GM21786 (cell line): ENCODE measurements at regions not wholly inside any gene's neighbourhood (a gene's known extent, or its start where the extent isn't known, plus 50 kb on each side); places are given as distances from the start of the nearest gene placed in this dataset.
"Not testable (repeated sequence)": the region's sequence is repeated elsewhere in the genome, so short reads cannot be mapped to it uniquely, and the experiment has no call there.

Source experiments
- ATAC-seq: cut with Tn5 transposase; IDR thresholded peaks from one replicate; pipeline ENCODE4 v1.9.1; 2021; ENCODE audit not compliant: unreplicated experiment

DNA sequence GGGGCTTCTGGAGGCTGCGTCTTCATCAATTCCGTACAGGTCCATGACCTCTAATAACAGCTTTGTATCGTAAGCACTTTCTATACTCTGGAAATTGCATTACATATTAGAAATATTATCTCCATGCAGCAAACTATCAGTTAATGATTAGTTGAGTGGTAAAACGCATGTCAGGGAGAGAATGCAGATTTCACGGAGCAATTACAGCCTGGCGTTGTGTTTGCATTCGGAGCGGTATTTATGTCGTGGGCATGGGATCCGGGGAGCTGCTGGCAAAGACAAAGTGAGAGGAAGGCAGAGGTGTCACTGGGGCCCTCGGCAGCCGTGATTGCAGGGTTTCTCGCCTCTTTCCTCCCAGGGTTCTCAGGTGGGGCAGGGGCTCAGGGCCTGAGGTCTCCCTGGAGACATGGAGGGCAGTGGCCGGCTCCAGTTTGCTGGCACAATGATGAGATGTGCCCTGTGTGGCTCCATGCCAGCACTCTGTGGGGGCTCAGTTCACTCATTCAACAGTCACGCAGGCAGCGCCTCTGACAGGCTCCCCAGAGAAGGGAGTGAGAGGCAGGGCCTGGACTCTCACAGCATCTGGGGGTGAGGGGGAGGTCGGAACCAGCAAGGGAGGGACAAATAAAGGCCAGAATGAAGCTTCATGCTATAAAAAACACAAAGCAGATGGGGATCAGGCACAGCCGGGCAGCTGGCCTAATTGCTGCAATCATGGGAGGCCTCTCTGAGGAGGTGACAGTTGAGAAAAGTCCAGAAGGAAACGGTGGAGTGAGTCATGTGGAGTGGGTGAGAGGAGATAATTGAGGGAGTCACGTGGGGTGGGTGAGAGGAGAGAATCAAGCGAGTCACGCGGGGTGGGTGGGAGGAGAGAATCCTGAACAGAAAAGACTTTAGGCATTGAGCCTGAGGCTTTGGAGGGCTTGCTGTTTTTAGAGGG, 1002.7 kb downstream of the BRD1 start:
- ATAC-seq = no peak

DNA sequence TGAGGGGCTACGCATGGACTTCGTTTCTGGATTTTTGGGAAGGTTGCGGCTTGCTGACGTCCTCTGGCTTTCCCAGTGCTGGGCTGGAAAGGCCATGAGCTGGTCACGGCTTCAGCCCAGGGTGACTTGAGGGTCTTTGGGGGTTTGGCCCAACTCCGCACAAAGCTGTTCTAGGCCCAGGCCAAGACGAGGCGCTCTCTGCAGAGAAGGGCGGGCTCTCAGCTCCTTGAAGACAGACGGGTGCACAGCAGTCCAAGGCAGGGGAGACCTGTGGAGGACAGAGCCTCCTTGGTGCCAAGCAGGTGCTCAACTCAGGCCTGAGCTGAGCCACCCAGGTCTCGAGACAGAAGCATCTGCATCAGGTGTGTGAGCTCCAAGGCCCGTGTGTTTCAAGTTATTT, 1003.7 kb downstream of the BRD1 start:
- ATAC-seq = no peak

DNA sequence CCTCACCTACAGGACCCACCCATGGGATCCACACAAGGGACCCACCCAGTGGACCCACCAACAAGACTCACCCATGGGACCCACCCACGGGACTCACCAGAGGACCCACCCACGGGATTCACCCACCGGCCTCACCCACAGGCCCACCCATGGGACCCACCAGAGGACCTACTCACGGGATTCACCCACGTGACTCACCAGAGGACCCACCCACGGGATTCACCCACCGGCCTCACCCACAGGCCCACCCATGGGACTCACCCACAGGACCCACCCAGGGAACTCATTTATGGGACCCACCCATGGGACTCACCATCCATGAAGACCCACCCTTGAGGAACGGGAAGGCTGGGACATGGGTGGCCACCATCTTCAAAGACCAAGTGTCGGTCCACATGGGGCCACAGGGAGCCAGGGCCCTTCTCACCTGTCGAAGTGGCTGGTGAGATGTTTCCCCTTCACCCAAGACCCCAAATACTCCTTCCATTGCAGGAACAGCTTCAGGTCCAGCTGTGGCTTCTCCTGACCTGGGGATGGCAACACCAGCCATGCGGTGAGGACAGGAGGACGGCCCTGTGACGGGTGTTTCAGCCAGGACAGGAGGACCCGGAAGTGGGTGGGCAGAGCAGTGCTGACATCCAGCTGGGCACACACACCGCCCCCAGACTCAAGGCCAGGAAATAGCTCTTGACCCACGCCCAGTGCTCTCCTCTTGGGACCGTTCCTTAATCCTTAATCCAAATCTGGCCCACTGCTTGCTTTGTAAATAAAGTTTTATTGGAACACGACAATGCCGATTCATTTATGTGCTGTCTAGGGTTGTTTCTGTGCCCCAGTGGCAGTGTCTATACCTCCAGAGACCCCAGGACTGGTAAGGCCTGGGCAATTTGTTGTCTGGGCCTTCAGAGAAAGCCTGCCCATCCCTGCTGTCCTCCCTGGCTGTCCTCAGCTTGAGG, 1005.1 kb downstream of the BRD1 start:
- no peak for ATAC-seq

DNA sequence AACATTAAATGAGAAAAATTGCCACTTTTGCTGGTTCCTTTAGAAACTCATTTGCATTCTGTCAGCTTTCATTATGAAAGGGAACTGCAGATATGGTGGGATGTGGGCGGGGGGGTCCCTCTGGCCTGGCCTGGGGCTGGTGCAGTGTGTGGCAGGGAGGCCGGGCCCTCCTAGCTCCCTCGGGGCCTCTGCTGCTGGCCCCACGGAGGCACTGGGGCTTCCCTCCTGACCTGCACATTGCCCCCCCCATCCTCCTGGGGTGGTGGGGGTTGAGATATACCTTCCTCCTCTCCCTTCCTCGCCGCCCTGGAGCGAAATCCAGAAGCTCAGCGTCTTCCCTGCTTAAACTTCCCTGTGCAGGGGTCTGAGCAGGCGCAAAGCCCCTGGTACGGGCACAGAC, 1005.9 kb downstream of the BRD1 start:
- ATAC-seq = no peak

DNA sequence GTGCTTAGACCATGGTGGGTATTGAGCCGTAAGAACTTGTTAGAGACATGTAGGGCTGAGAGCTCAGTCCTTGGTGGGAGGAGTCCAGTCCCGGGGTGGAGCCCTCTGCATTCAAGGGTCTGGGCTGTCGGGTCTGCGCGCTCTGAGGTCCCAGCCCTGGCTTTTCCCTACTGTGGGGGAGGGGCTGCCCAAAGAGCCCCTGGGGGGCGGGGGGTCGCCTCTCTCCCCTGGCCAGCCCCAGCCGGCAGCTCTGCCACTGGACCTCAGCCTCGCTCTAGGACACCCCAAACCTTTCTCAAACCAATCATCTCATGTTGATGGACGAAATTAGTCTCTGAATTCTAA, 1006.4 kb downstream of the BRD1 start:
- ATAC-seq = no peak

DNA sequence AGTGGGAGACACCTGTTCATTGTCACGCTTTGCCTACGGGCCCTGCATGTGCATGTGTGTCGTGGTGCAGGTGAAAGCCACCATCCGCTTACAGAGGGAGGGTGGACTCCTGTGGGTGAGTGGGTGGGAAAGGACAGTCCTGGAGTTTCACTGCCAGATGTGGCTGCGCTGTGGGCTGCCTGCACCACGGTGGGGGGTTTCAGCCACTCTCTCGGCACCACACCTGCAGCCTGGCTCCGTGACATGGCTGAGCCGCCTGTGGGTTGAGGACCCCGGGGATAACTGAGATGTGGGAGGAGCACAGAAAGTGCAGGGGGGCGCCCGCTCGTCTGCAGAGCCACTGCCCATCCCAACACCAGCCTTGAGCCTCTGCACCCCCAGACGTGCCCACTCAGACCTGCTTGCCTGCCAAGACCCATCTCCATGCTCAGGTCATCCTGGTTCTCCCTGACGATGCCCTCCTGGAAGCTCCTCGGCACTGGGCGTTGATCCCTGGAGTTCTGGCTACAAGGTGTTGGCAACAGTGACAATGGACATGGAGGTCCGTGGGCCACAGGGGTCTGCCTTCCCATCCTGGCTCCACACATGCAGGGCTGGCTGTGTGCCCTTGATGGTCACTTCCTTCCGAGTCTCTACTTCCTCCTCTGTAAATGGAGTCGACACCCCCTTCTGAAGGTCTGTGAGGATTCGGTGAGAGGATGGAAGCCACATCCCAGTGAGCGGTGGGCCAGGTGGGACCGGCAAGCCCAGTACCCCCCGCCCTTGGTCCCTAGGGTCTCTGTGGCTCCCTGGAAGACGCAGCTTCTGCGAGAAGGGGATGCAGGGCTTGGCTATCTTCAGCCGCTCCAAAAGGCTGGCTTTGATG, 1007.0 kb downstream of the BRD1 start:
- ATAC-seq = no peak

DNA sequence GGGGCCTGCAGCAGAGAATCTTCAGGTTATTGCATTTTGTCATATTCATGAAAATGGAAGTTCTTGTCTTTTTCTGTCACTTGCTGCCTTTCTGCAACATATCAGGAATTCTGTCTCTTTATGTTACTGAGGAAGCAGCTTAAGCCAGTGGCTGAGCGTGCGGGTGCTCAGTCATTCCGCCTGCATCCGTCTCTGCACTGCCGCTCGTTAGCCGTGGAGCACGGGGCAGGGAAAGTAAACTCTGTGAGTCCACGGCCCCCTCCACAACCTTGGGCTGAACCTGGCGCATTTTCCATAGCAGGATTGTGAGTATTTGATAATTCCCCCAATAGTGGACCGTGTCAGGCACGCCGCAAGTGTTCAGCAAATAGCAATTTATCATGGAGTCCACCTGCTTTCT, 1007.7 kb downstream of the BRD1 start:
- ATAC-seq = no peak

DNA sequence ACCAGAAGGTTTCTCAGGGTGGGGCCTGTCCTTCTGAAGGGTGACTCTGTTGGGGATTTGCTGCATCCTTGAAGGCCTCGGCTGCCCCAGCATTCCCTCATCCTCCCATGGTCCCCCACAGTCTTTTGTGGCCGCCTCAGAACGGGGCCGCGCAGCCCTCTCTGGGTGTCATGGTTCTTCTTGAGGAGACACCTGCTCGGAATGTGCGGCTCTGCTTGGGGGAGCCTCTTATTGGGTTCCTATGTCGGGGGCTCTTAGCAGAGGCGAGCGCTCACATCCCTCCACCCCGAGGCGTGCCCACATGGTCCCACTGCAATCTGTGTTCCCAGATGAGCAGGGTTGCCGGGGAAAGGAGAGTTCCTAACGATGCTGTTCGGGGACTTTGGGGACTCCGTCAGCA, 1008.4 kb downstream of the BRD1 start:
- no peak for ATAC-seq

DNA sequence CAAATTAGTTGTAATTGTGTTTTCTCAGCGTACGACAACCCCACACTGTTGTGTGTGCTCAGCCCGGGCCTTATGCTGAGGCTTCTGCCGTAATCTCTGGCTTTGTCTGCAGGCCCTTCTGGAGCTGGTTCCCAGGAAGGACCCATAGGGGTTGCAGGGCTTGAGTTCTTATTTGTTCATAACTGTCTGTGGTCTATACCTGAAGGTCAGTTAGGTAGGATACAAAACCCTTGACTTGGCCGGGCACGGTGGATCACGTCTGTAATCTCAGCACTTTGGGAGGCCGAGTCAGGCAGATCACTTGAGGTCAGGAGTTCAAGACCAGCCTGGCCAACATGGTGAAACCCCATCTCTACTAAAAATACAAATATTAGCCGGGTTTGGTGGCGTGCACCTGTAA, 1010.2 kb downstream of the BRD1 start:
- ATAC-seq = not testable (repeated sequence)

DNA sequence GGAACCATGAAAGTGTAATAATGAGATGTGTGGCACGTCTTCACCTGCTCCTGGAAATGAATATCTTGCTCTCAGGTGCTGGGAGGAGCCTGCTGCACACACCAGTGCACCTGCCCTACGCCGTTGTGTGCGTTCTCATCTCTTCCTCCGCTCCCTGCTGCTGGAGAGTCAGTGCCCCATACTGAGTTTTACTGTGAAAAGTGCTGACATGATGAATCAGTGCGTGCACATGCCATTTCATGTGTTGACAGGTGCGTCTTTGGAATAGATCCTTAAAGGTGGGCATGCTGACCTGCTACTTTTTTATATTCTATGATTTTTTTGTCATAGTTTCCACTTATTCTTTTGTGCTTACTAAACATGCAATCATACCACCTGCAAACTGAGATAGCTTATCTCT, 1015.8 kb downstream of the BRD1 start:
- ATAC-seq = no peak

DNA sequence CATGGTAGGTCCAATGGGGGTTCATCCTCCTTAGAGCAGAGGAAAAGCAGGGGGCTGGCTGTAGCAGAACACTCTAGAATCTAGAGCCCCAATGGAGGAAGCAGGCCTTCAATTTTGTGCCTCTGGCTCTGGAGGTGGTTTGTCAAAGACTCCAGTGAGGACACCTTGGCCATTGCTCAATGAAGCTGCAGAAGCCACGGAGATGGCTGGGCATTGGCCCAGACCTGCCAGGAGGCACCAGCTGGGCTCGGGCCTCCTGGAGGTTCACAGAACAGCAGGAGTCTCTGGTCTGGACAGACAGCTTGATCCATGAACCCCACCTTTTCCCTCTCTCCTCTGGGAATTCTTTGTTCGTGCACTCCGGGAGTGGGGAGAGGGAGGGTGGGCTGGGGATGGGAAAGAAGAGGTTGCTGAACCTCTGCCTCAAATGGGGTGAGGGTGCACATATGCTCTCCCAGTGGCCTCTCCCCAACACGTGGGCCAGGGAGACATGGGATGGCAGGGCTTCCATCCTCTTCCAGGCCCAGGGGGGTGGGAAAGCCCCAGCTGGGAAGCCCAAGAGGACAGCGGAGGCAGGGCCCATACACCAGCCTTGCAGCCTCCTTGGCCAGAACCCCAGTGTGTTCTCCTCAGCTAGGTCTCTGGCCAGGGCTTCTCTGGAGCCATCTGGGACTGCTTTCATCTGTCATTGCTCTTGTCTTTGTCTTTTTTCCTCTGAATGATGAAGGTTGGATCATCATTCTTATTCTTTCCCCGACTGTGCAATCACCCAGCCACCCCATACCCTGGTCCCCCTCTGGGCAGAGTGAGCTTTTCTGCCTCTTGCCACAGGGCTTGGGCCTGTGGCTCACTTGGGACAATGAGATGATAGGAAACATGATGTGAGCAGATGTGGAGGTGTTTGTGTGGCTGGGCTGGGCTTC, 1019.4 kb downstream of the BRD1 start:
- no peak for ATAC-seq

DNA sequence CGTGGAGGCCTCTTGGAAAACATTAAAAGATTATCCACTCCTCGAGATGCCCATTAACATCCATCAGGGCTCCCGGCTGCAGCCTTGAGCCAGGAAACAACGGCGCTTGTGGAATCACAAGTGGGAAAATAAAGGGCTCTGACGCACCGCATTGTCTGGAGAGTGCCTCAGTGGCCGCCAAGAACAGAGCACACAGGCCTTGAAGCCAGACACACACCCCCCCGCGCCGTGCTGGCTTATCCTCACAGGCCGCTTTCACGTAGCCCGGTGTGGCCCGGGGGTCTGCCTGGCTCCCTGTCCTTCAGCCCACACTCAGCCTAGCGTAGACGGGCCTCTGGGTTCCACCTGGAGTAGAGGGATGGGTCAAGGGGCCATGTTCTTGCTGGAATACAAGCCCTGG, 1020.5 kb downstream of the BRD1 start:
- ATAC-seq = no peak

DNA sequence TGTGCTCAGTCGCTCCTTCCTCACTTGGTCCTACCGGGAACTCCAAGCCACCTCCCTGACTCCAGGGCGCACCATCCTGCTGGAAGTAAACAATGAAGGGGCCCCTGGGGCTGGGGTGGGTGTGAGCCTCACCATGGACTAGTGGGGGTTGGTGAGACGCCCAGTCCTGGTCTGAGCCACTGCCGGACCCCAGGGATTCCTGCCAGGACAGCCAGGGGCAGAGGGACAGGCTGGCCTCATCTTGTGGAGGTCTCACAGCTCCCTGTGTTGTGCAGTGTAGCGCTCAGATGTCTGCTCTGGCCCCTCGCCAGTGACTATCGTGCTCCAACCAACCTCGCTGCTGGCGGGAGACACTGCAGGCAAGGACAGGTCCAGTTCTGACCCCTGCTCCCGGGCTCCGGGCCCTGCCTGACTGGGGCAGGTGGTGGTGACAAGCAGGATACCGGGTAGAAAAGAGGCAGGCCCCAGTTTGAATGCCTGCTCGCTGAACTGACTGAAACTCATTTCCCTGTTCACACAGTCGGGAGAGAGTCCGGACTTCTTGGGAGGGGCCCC, 1021.4 kb downstream of the BRD1 start:
- no peak for ATAC-seq

DNA sequence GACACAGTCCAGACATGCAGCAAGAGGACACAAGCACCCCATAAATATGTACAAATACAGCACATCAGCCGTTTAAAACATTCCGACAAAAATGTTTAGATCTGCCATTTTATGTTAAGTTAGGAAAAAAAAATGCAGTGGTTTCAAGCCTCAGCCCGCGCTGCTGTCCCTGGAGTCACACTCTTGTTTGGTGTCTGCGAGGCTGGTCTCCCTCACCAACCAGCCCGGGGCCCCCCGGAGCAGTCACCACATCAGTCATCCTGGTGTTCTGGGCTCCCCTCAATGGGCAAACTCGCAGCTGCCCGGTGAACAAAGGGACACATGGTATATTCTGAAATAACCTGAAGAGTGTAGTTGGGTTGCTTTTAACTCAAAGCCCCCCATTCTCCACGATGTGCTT, 1022.2 kb downstream of the BRD1 start:
- ATAC-seq = no peak

DNA sequence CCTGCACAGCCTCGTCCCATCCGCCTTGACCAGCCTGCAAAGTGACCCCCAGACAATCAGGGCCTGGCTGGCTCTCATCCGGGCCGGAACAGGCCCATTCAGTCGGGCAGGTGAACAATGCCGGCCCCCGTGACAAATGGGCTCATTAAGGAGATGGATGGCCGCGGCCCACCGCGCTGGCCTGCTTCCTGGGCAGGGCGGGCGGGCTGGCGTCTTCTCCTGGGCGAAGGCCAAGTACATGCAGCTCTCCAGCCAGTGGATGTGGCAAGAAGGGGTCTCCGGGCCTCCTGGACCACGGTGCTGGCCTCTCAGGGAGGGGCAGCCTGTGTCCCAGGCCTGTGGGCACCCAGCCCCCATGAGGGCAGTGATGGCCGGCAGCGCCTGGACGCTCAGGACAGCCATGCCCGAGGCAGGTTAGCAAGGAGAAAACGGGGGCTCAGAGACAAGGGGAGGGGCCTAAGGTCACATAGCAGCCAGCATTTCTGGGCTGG, 1022.8 kb downstream of the BRD1 start:
- ATAC-seq = no peak

DNA sequence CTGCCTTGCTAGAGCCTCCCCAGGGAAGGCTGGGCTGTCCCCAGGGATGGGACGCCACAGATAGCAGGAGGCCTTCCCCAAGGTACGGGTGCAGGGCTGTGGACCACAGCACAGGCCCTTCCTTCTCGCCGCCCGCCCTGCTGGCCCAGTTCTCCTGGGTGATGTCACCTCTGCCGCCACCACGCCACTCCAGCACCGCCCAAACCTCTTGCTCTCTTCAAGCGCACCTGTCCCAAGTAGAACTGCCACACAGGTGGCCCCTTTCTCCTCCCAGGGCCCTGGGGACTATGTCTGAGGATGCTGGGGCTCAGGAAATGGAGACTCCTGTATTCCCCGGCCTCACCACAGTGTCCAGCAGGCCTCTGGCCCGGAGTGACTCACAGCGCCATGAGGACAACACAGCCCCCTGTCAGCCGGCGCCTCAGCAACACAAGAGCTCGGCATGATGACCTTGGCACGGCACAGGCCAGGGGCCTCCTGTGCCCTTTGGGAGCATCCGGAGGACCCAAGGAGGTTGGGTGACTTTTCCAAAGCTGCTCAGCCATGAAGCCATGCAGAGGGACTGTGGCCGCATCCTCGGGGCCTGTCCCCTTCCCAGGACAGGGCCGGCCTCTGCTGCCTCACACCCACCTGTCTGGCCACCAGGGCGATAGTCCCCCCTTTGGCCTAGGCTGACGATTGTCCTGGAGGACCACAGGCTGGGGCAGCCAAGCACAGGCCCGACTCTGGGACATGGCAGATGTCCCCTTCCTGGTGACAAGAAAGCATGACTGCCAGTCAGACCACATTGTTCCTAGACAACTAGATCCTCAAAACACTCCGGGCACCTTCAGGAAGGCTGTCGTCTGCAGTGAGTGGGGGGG, 1023.5 kb downstream of the BRD1 start:
- ATAC-seq = no peak

DNA sequence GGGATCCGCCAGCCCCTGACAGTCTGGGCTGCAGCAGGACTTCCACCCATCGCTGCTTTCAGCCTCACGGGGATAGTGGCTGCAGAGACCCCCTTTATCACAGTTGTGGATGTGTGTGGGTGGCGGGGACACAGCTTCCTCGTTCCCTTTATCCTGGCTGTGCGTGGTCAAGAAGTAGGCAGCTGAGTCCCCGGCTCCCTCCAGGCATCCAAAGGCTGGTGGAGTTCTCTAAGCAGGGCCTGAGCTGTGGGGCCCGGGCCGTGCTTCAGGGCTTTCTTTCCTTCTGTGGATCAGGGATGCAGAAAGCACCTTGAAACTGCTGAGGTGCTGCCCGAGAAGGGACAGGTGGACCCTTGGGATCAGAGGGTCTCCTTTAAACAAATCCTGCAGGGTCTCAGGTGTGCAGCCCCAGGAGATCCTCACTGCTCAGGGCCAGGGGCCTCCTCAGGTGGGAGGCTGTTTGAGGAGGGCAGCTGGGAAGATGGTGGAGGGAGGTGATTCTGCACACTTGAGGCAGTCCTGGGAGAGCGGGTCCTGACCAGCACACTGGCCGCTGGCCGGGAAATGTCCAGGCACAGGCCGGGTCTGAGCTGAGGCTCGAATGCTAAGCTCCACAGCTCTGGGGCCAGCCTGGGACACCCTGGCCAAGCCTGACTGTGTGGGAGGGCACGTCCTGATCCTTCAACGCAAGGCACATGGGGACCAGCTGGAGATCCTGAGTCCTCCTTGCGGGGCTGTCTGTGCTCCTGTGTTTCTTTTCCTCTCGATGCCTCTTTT, 1024.3 kb downstream of the BRD1 start:
- no peak for ATAC-seq

DNA sequence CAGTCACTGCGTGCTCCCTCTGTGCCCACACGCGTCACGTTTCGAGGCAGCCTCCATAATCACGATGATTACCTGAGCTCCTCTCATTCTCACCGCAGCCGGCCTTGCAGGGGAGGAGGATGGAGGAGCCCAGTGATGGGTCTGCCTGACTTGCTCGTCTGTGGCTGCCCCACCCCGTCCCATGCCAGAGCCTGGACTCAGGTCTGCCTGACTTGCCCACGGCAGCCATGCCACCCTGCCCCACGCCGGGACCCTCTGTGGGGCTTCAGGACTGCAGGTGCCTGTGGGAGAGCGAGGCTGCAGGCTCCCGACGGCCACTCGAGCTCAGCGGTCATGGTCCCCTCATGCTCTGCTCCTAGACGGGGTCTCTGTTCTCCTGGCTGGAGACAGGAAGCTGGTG, 1025.1 kb downstream of the BRD1 start:
- no peak for ATAC-seq
